Endodermal cell (in vitro differentiated cells): ENCODE measurements at regions not wholly inside any gene's neighbourhood (a gene's known extent, or its start where the extent isn't known, plus 50 kb on each side); places are given as distances from the start of the nearest gene placed in this dataset.

Experiments used
- DNase-seq: peaks from one replicate; pipeline ENCODE4 v3.0.0-alpha.2; 2017
- H3K27ac ChIP-seq: 2 replicates; pipeline ENCODE4 v1.5.1; 2013; ENCODE audit warnings: mild to moderate bottlenecking, low read depth, low read length, moderate library complexity
- H3K27me3 ChIP-seq: 2 replicates; pipeline ENCODE4 v1.6.1; 2013; ENCODE audit warnings: mild to moderate bottlenecking, low read length, moderate library complexity; ENCODE audit not compliant: insufficient read depth, control insufficient read depth, poor library complexity, severe bottlenecking
- H3K36me3 ChIP-seq: 2 replicates; pipeline ENCODE4 v1.7.0; 2013; ENCODE audit warnings: mild to moderate bottlenecking, low read length, moderate library complexity; ENCODE audit not compliant: control insufficient read depth, insufficient read depth
- H3K4me1 ChIP-seq: one replicate; pipeline ENCODE4 v1.7.0; 2013; ENCODE audit warnings: low read length; ENCODE audit not compliant: control insufficient read depth, insufficient read depth
- H3K4me3 ChIP-seq: 2 replicates; pipeline ENCODE4 v1.5.1; 2013; ENCODE audit warnings: mild to moderate bottlenecking, low read length, moderate library complexity
- H3K9ac ChIP-seq: 2 replicates; pipeline ENCODE4 v1.6.1; 2013; ENCODE audit warnings: mild to moderate bottlenecking, low read length, moderate library complexity; ENCODE audit not compliant: poor library complexity, severe bottlenecking; ENCODE audit errors: extremely low read depth
- H3K9me3 ChIP-seq: 2 replicates; pipeline ENCODE4 v1.6.1; 2013; ENCODE audit warnings: mild to moderate bottlenecking, low read length, moderate library complexity; ENCODE audit not compliant: control insufficient read depth
- H3K27ac Mint-ChIP-seq: 2 replicates; pipeline ENCODE4 v1.8.0; 2020; ENCODE audit warnings: mixed read lengths
- H3K27me3 Mint-ChIP-seq: 2 replicates; pipeline ENCODE4 v1.8.0; 2021; ENCODE audit warnings: mild to moderate bottlenecking, mixed read lengths; ENCODE audit not compliant: insufficient read depth
- H3K36me3 Mint-ChIP-seq: 2 replicates; pipeline ENCODE4 v1.8.0; 2020; ENCODE audit warnings: low read depth, mixed read lengths
- H3K4me1 Mint-ChIP-seq: 2 replicates; pipeline ENCODE4 v1.8.0; 2020; ENCODE audit warnings: mixed read lengths
- H3K4me3 Mint-ChIP-seq: 2 replicates; pipeline ENCODE4 v1.8.0; 2020; ENCODE audit warnings: mild to moderate bottlenecking, moderate library complexity, mixed read lengths
- H3K9me3 Mint-ChIP-seq: 2 replicates; pipeline ENCODE4 v1.8.0; 2020; ENCODE audit warnings: mild to moderate bottlenecking, mixed read lengths
- WGBS, 2 experiments: methylation state at CpG; one replicate each; pipeline versions ENCODE4 v1.1.5 to v1.1.7; 2013; ENCODE audit warnings: missing lambda C conversion rate in 2 of 2, mixed read lengths in 1 of 2; ENCODE audit not compliant: insufficient coverage in 1 of 2, insufficient read length in 1 of 2; 5-methylcytosine and 5-hydroxymethylcytosine counted together
- TF ChIP-seq, protein P1 (sequence below): fragments of 200-600 bp; sonication (generic); conservative IDR thresholded peaks from 2 replicates; pipeline ENCODE4 v1.5.0; 2021; ENCODE audit warnings: antibody characterized with exemption, mild to moderate bottlenecking

GRCh38 chr3:161796780-161797179 is 300.2 kb downstream of the OTOL1 start:
- Histone ChIP-seq H3K4me3 (no peak overlapping the region), H3K9ac (no peak overlapping the region), H3K36me3 (no peaks in the 10 kb centered on the region), H3K27me3 (no peaks in the 10 kb centered on the region), H3K27ac (no peak overlapping the region), H3K9me3 (no peaks in the 10 kb centered on the region), H3K4me1 (no peaks in the 10 kb centered on the region)
- TF ChIP-seq, protein P1, sequence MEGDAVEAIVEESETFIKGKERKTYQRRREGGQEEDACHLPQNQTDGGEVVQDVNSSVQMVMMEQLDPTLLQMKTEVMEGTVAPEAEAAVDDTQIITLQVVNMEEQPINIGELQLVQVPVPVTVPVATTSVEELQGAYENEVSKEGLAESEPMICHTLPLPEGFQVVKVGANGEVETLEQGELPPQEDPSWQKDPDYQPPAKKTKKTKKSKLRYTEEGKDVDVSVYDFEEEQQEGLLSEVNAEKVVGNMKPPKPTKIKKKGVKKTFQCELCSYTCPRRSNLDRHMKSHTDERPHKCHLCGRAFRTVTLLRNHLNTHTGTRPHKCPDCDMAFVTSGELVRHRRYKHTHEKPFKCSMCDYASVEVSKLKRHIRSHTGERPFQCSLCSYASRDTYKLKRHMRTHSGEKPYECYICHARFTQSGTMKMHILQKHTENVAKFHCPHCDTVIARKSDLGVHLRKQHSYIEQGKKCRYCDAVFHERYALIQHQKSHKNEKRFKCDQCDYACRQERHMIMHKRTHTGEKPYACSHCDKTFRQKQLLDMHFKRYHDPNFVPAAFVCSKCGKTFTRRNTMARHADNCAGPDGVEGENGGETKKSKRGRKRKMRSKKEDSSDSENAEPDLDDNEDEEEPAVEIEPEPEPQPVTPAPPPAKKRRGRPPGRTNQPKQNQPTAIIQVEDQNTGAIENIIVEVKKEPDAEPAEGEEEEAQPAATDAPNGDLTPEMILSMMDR: no peak
- H3K4me3 Mint-ChIP-seq: no peak overlapping the region
- H3K9me3 Mint-ChIP-seq: peaks cover 17% of the 10 kb centered on the region
- DNase-seq: no peak
- peaks cover 5% of the 10 kb centered on the region for H3K4me1 Mint-ChIP-seq
- no peaks in the 10 kb centered on the region for H3K27me3 Mint-ChIP-seq
- H3K27ac Mint-ChIP-seq: no peak overlapping the region
- H3K36me3 Mint-ChIP-seq: no peaks in the 10 kb centered on the region

- H3K36me3 Mint-ChIP-seq: no peaks in the 10 kb centered on the region
- H3K27me3 Mint-ChIP-seq: no peaks in the 10 kb centered on the region
- 91 to 100% methylated on average over 1 to 3 of the region's 3 CpGs for WGBS, 2 experiments
- H3K4me1 ChIP-seq: no peaks in the 10 kb centered on the region
- peaks cover 19% of the 10 kb centered on the region for H3K9me3 Mint-ChIP-seq
- H3K27ac ChIP-seq: no peak overlapping the region
- DNase-seq: no peak
- no peak overlapping the region for H3K4me3 ChIP-seq
- H3K4me1 Mint-ChIP-seq: peaks cover 5% of the 10 kb centered on the region
- H3K9ac ChIP-seq: no peak overlapping the region
- H3K4me3 Mint-ChIP-seq: no peak overlapping the region
- no peak overlapping the region for H3K27ac Mint-ChIP-seq
- TF ChIP-seq, protein P1: no peak
- no peaks in the 10 kb centered on the region for H3K27me3 ChIP-seq
- H3K36me3 ChIP-seq: no peaks in the 10 kb centered on the region
- H3K9me3 ChIP-seq: no peaks in the 10 kb centered on the region
These were observed 301.4 kb downstream of the OTOL1 start for GRCh38 chr3:161798016-161798415.

DNA sequence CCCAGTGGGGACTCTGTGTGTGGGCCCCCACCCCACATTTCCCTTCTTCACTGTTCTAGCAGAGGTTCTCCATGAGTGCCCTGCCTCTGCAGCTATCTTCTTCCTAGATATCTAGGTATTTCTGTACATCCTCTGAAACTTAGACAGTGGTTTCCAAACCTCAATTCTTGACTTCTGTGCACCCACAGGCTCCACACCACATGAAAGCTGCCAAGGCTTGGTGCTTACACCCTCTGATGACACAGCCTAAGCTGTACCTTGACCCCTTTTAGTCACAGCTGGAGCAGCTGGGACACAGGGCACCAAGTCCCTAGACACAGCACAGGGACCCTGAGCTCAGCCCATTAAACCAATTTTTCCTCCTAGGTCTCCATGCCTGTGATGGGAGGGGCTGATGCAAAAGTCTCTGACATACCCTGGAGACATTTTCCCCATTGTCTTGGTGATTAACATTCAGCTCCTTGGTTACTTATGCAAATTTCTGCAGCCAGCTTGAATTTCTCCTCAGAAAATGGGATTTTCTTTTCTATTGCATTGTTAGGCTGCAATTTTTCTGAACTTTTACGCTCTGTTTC is 304.5 kb downstream of the OTOL1 start:
- no peak overlapping the region for H3K27ac Mint-ChIP-seq
- Histone ChIP-seq H3K36me3 (no peaks in the 10 kb centered on the region), H3K9me3 (no peaks in the 10 kb centered on the region), H3K4me1 (no peaks in the 10 kb centered on the region), H3K27me3 (no peaks in the 10 kb centered on the region), H3K27ac (no peak overlapping the region), H3K9ac (no peak overlapping the region), H3K4me3 (no peak overlapping the region)
- H3K4me1 Mint-ChIP-seq: no peaks in the 10 kb centered on the region
- no peak for DNase-seq
- WGBS, 2 experiments: 88 to 89% methylated on average over 1 of the region's 1 CpG
- no peaks in the 10 kb centered on the region for H3K36me3 Mint-ChIP-seq
- no peaks in the 10 kb centered on the region for H3K27me3 Mint-ChIP-seq
- H3K4me3 Mint-ChIP-seq: no peak overlapping the region
- H3K9me3 Mint-ChIP-seq: peaks cover 19% of the 10 kb centered on the region
- TF ChIP-seq, protein P1: no peak
